ENCODE measurements at regions not wholly inside any gene's neighbourhood (a gene's known extent, or its start where the extent isn't known, plus 50 kb on each side); places are given as distances from the start of the nearest gene placed in this dataset.

- TF ChIP-seq NONO (IDR thresholded peaks at IDR 0.05): no peak
- 0 out of 2 replicates have a peak, but pooled peaks have one; percentile 24 for TF ChIP-seq NONO (CRISPR knock-in tag; conservative IDR thresholded peaks at IDR 0.05)
- 0 out of 2 replicates have a peak, but pooled peaks have one; percentile 53 for TF ChIP-seq ZSCAN31 (CRISPR knock-in tag; IDR thresholded peaks at IDR 0.05; ENCODE audit: low read depth)
- TF ChIP-seq ZNF501 (CRISPR knock-in tag; IDR thresholded peaks at IDR 0.05): peak; percentile 6; the same call in 1 of the 2 replicates
Measured at GRCh38 chr11:13140873-13141655, 131.9 kb downstream of the RASSF10 start (continued).

- ATAC-seq: no peak
- Histone ChIP-seq H3K9me3 (ENCODE audit: low read length) (no peaks in the 10 kb centered on the region), H3K27me3 (ENCODE audit: control insufficient read depth in 1 of 2, insufficient read depth in 2 of 2, low read length in 2 of 2) (no peaks in the 10 kb centered on the region), H3K4me3 (replicated peaks in 1 of 3; ENCODE audit: insufficient read depth in 1 of 3, low read depth in 2 of 3, low read length in 3 of 3) (no peak overlapping the region), H3K79me2 (ENCODE audit: insufficient read depth, low read length) (no peaks in the 10 kb centered on the region), H3K4me1 (ENCODE audit: insufficient read depth, low read length) (peaks cover 81% of the 10 kb centered on the region), H3K27ac (ENCODE audit: extremely low read length, insufficient read depth, low read length) (peak overlapping the region; percentile 99), H3K4me2 (ENCODE audit: low read depth, low read length) (peak overlapping the region; percentile 73; the same call in 1 of the 2 replicates), H3K9ac (ENCODE audit: insufficient read depth, low read depth, low read length) (peak overlapping the region; percentile 93), H2AFZ (ENCODE audit: low read length) (no peak overlapping the region), H3K36me3 (replicated peaks in 1 of 2; ENCODE audit: control insufficient read depth in 1 of 2, insufficient read depth in 2 of 2, low read length in 2 of 2) (no peaks in the 10 kb centered on the region), H4K20me1 (ENCODE audit: insufficient read depth, low read length) (no peaks in the 10 kb centered on the region)
- intact Hi-C loops (cut with micrococcal nuclease; ENCODE audit: unreplicated experiment): loop anchor here (2.0 to 10.0 kb wide), 3 partner anchors 27 to 129 kb away; no protein-coding TSS in a partner anchor
- POLR2A ChIA-PET: interaction anchor here (1.2 to 3.1 kb wide), 9 partner anchors 10 to 178 kb away, joined by 3 to 25 read pairs (median 6); partner anchors contain the start of gene RASSF10
- WGBS (ENCODE audit: low lambda C conversion rate): 84% methylated on average over 26 of the region's 27 CpGs
- in situ Hi-C loops (cut with HindIII; ENCODE audit: extremely low pct_ligation_motif_present, low pct_unique_long_range_greater_than_20kb): no loop called here
- no TSS peak for BruUV-seq (replicated peaks)
- no peak for DNase-seq (ENCODE audit: low spot score)
- CTCF ChIA-PET (ENCODE audit: low intra/inter-chr PET ratio, low total read pairs): no interaction called here
- no peak for FAIRE-seq
- TF ChIP-seq HNF4A (CRISPR knock-in tag; IDR thresholded peaks at IDR 0.05) (peak; percentile 40), ZMYM2 (CRISPR knock-in tag; IDR thresholded peaks at IDR 0.05) (0 out of 2 replicates have a peak, but pooled peaks have one; percentile 36), ZNF646 (CRISPR knock-in tag; IDR thresholded peaks at IDR 0.05) (no peak), ZNF687 (CRISPR knock-in tag; IDR thresholded peaks at IDR 0.05) (peak; percentile 41), ZNF629 (CRISPR knock-in tag; conservative IDR thresholded peaks at IDR 0.05) (no peak)
Measured at GRCh38 chr11:13141731-13142709, 132.9 kb downstream of the RASSF10 start.

Data from HepG2 (cell line).